Chondrocyte (in vitro differentiated cells): ENCODE measurements at regions not wholly inside any gene's neighbourhood (a gene's known extent, or its start where the extent isn't known, plus 50 kb on each side); places are given as distances from the start of the nearest gene placed in this dataset.

Source experiments
- DNase-seq: peaks from one replicate; pipeline ENCODE4 v3.0.0; 2021; ENCODE audit warnings: mixed read lengths, low spot score
- H3K27ac Mint-ChIP-seq: one replicate; pipeline ENCODE4 v1.8.0; 2021; ENCODE audit warnings: mild to moderate bottlenecking, moderate library complexity, mixed read lengths; ENCODE audit not compliant: unreplicated experiment
- H3K27me3 Mint-ChIP-seq: 2 replicates; pipeline ENCODE4 v1.8.0; 2021; ENCODE audit warnings: low read depth, mixed read lengths
- H3K36me3 Mint-ChIP-seq: 2 replicates; pipeline ENCODE4 v1.8.0; 2021; ENCODE audit warnings: low read depth, mixed read lengths
- H3K4me1 Mint-ChIP-seq: 2 replicates; pipeline ENCODE4 v1.8.0; 2021; ENCODE audit warnings: low read depth, mild to moderate bottlenecking, mixed read lengths
- H3K4me3 Mint-ChIP-seq: one replicate; pipeline ENCODE4 v1.8.0; 2021; ENCODE audit warnings: mild to moderate bottlenecking, moderate library complexity, mixed read lengths; ENCODE audit not compliant: unreplicated experiment
- H3K9me3 Mint-ChIP-seq: 2 replicates; pipeline ENCODE4 v1.8.0; 2021; ENCODE audit warnings: low read depth, mixed read lengths
- CTCF ChIP-seq: fragments of 200-600 bp; sonication (generic); IDR thresholded peaks from 2 replicates; pipeline ENCODE4 v1.5.0; 2021; ENCODE audit warnings: antibody characterized with exemption, mild to moderate bottlenecking, moderate library complexity

GRCh38 chr13:88887045-88887662 is 1216.0 kb downstream of the SLITRK5 start:
- no peak for DNase-seq
- H3K4me1 Mint-ChIP-seq: no peaks in the 10 kb centered on the region
- no peak overlapping the region for H3K27ac Mint-ChIP-seq
- H3K36me3 Mint-ChIP-seq: no peaks in the 10 kb centered on the region
- H3K4me3 Mint-ChIP-seq: no peak overlapping the region
- peaks cover 7% of the 10 kb centered on the region for H3K9me3 Mint-ChIP-seq
- H3K27me3 Mint-ChIP-seq: no peaks in the 10 kb centered on the region
- no peak for TF ChIP-seq CTCF

DNA sequence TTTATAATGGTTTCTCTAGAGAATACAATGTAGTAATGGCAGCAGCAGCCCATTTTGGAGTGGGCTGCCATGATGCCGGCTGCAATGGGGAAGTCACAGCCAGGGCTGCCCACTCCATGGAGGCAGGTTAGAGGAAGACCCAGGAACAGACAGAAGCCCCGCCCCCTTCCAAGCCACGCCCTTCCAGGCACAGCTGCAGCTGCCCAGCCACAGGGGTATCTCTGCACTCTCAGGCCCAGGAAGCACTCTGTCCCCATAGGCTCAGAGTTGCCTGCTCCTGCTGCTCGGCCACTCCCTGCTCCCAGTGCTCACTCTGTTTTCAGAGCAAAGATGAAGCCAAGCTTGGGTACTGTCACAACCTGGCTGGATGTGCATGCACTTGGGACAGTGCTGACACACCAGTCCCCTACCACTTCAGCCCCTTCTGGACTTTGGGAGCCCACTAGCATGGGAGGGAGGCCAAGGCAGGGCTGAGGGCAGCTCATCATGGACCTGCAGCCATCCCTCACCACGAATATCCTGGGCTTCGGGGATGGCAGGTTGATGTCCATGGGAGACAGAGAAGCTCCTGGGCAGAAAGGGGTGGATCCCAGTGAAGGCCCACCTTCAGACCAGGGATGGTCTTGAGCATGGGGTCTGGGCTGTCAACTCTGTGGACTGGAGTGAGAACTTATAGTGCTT is 1224.2 kb downstream of the SLITRK5 start:
- no peak for DNase-seq
- TF ChIP-seq CTCF: no peak

GRCh38 chr13:88896466-88896865 is 1225.3 kb downstream of the SLITRK5 start:
- Mint-ChIP-seq H3K4me3 (no peak overlapping the region), H3K27ac (no peak overlapping the region), H3K36me3 (no peaks in the 10 kb centered on the region), H3K27me3 (peaks cover 1% of the 10 kb centered on the region), H3K9me3 (peaks cover 5% of the 10 kb centered on the region), H3K4me1 (no peaks in the 10 kb centered on the region)
- no peak for DNase-seq
- no peak for TF ChIP-seq CTCF

More for the DNA sequence above, 1224.2 kb downstream of the SLITRK5 start:
- Mint-ChIP-seq H3K4me3 (no peak overlapping the region), H3K9me3 (peaks cover 4% of the 10 kb centered on the region), H3K4me1 (no peaks in the 10 kb centered on the region), H3K27me3 (no peaks in the 10 kb centered on the region), H3K36me3 (no peaks in the 10 kb centered on the region), H3K27ac (no peak overlapping the region)

GRCh38 chr13:88908961-88909441 is 1237.8 kb downstream of the SLITRK5 start:
- Mint-ChIP-seq H3K36me3 (no peaks in the 10 kb centered on the region), H3K27ac (no peak overlapping the region)

More at GRCh38 chr13:88908961-88909441, 1237.8 kb downstream of the SLITRK5 start:
- DNase-seq: no peak
- no peak overlapping the region for H3K4me3 Mint-ChIP-seq
- no peaks in the 10 kb centered on the region for H3K27me3 Mint-ChIP-seq
- TF ChIP-seq CTCF: no peak
- H3K9me3 Mint-ChIP-seq: peaks cover 8% of the 10 kb centered on the region
- H3K4me1 Mint-ChIP-seq: no peaks in the 10 kb centered on the region
